Common myeloid progenitor, CD34-positive (primary cell): ENCODE measurements at regions not wholly inside any gene's neighbourhood (a gene's known extent, or its start where the extent isn't known, plus 50 kb on each side); places are given as distances from the start of the nearest gene placed in this dataset.

Experiments used
- CTCF ChIA-PET: fragments of 350-600 bp; sonication (Branson Sonifier 250); formaldehyde crosslinking; loops from one replicate; lab custom pipeline; 2021; ENCODE audit warnings: antibody characterized with exemption; lab: Charles Lee
- POLR2A ChIA-PET: fragments of 350-600 bp; sonication (Branson Sonifier 250); formaldehyde crosslinking; loops from one replicate; lab custom pipeline; 2021; ENCODE audit warnings: antibody characterized with exemption; lab: Charles Lee
- DNase-seq, 3 donors: peaks; one replicate each; pipeline versions ENCODE4 v3.0.0 to v3.0.0-alpha.2; 2013
- H3K27ac ChIP-seq, 2 experiments: 1 replicate in 1 of 2; 2 replicates in 1 of 2; pipeline ENCODE4 v1.7.0; 2013; ENCODE audit warnings: inconsistent platforms in 2 of 2, low read length in 2 of 2, mild to moderate bottlenecking in 2 of 2, low read depth in 1 of 2, moderate library complexity in 1 of 2; ENCODE audit not compliant: severe bottlenecking in 2 of 2, insufficient read depth in 1 of 2, poor library complexity in 1 of 2
- H3K27me3 ChIP-seq, 5 experiments: replicated peaks in 2 of 5; 1 replicate in 3 of 5; 2 replicates in 2 of 5; pipeline versions ENCODE4 v1.6.1 to v1.7.0; 2013; ENCODE audit warnings: low read length in 4 of 5, mild to moderate bottlenecking in 2 of 5, moderate library complexity in 2 of 5, inconsistent platforms in 1 of 5; ENCODE audit not compliant: insufficient read depth in 5 of 5, control insufficient read depth in 4 of 5
- H3K36me3 ChIP-seq, 4 experiments: 1 replicate in 2 of 4; 2 replicates in 2 of 4; pipeline versions ENCODE4 v1.6.1 to v1.7.0; 2013; ENCODE audit warnings: low read length in 3 of 4, control low read depth in 1 of 4, mild to moderate bottlenecking in 1 of 4; ENCODE audit not compliant: control insufficient read depth in 4 of 4, insufficient read depth in 4 of 4
- H3K4me1 ChIP-seq, 4 experiments: 1 replicate in 3 of 4; 2 replicates in 1 of 4; pipeline versions ENCODE4 v1.6.1 to v1.7.1; 2013; ENCODE audit warnings: low read length in 3 of 4, mild to moderate bottlenecking in 3 of 4, control low read depth in 1 of 4, inconsistent platforms in 1 of 4, moderate library complexity in 1 of 4; ENCODE audit not compliant: control insufficient read depth in 4 of 4, insufficient read depth in 4 of 4; ENCODE audit errors: control extremely low read depth in 1 of 4
- H3K4me3 ChIP-seq, 7 experiments: 1 replicate in 4 of 7; 2 replicates in 3 of 7; pipeline versions ENCODE4 v1.5.1 to v1.7.0; 2013; ENCODE audit warnings: mild to moderate bottlenecking in 7 of 7, low read length in 6 of 7, moderate library complexity in 6 of 7, inconsistent platforms in 2 of 7, low read depth in 2 of 7, control low read depth in 1 of 7; ENCODE audit not compliant: insufficient read depth in 4 of 7, control insufficient read depth in 1 of 7; ENCODE audit errors: extremely low read depth in 1 of 7
- H3K9me3 ChIP-seq, 5 experiments: 1 replicate in 4 of 5; 2 replicates in 1 of 5; pipeline versions ENCODE4 v1.6.1 to v1.7.1; 2013; ENCODE audit warnings: low read length in 4 of 5, mild to moderate bottlenecking in 2 of 5, inconsistent platforms in 1 of 5, low read depth in 1 of 5, moderate library complexity in 1 of 5; ENCODE audit not compliant: control insufficient read depth in 4 of 5, insufficient read depth in 2 of 5; ENCODE audit errors: control extremely low read depth in 1 of 5
- WGBS: methylation state at CpG from one replicate; pipeline ENCODE4 v1.1.5; 2013; ENCODE audit not compliant: insufficient coverage; 5-methylcytosine and 5-hydroxymethylcytosine counted together

- H3K36me3 ChIP-seq = no peaks in the 10 kb centered on the region
- no peaks in the 10 kb centered on the region for H3K4me1 ChIP-seq
- peaks cover 0 to 2% (median 0%) of the 10 kb centered on the region in 5 experiments for H3K27me3 ChIP-seq
- ChIA-PET POLR2A (no interaction called here), CTCF (no interaction called here)
- H3K9me3 ChIP-seq = peaks cover 0 to 2% (median 0%) of the 10 kb centered on the region in 5 experiments
- no peak overlapping the region for H3K4me3 ChIP-seq
- no peak for DNase-seq
- H3K27ac ChIP-seq = no peak overlapping the region
- 100% methylated on average over 2 of the region's 3 CpGs for WGBS
Measured at GRCh38 chr14:49221316-49221715, 364.9 kb downstream of the RPS29 start.

- CTCF ChIA-PET = no interaction called here
- POLR2A ChIA-PET = no interaction called here
Measured at GRCh38 chr14:49220492-49220891, 365.7 kb downstream of the RPS29 start.

GRCh38 chr14:49218436-49219092, 367.6 kb downstream of the RPS29 start:
- H3K27me3 ChIP-seq = peaks cover 0 to 2% (median 0%) of the 10 kb centered on the region in 5 experiments
- H3K36me3 ChIP-seq = no peaks in the 10 kb centered on the region
- H3K27ac ChIP-seq = no peak overlapping the region
- H3K4me3 ChIP-seq = no peak overlapping the region
- no peak for DNase-seq
- ChIA-PET CTCF (no interaction called here), POLR2A (no interaction called here)
- WGBS = 100% methylated on average over 2 of the region's 5 CpGs
- H3K4me1 ChIP-seq = no peaks in the 10 kb centered on the region
- peaks cover 0 to 3% (median 0%) of the 10 kb centered on the region in 5 experiments for H3K9me3 ChIP-seq

More at GRCh38 chr14:49220492-49220891, 365.7 kb downstream of the RPS29 start:
- H3K4me3 ChIP-seq = no peak overlapping the region
- H3K27ac ChIP-seq = no peak overlapping the region
- H3K9me3 ChIP-seq = peaks cover 0 to 3% (median 0%) of the 10 kb centered on the region in 5 experiments
- H3K27me3 ChIP-seq = peaks cover 0 to 2% (median 0%) of the 10 kb centered on the region in 5 experiments
- 94% methylated on average over 2 of the region's 3 CpGs for WGBS
- DNase-seq = no peak
- H3K4me1 ChIP-seq = no peaks in the 10 kb centered on the region
- no peaks in the 10 kb centered on the region for H3K36me3 ChIP-seq

DNA sequence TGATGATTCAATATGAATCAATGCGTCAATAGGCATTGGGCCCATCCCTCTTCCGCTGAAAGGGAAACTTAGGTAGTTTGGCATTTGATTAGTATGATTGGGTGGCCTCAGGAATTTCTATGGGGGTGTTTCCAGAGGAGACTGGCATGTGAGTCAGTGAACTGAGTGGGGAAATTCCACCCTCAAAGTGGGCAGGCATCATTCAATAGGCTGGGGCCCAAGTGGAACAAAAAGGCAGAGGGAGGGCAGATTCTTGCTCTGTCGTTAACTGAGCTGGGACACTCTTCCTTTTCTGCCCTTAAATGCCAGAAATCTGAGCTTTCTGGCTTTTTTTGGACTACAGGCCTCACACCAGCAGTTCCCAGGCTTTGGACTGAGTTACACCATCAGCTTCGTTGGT, 373.5 kb downstream of the RPS29 start:
- no peaks in the 10 kb centered on the region for H3K36me3 ChIP-seq
- peaks cover 0 to 2% (median 0%) of the 10 kb centered on the region in 5 experiments for H3K27me3 ChIP-seq
- no peak overlapping the region for H3K4me3 ChIP-seq
- no peak overlapping the region for H3K27ac ChIP-seq
- 90% methylated on average over 2 of the region's 4 CpGs for WGBS
- peaks cover 0 to 2% (median 0%) of the 10 kb centered on the region in 5 experiments for H3K9me3 ChIP-seq
- ChIA-PET POLR2A (no interaction called here), CTCF (no interaction called here)
- DNase-seq = no peak
- H3K4me1 ChIP-seq = no peaks in the 10 kb centered on the region

DNA sequence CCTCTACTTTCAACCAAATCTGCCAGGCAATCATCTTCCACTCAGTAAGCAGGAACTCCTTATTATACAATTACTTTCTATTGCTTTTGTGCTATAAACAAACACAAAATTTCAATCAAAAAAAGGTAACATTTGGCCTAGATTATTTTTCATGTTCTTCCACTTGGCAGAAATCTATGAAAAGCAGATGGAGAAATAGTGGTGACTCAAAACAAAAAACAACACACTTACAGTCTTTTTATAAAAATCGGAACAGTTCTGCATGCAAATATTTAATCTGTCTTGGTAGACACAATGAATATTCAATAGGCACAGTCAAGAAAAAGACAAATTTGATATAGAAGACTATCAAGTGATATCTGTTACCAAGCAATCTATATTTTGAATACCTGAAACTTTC, 376.8 kb downstream of the RPS29 start:
- CTCF ChIA-PET = interaction anchor here (0.7 kb wide), 1 partner anchor 11 kb away, joined by 3 read pairs; no protein-coding TSS in a partner anchor
- WGBS = no CpG with 5 or more reads among the region's 1 CpG

DNA sequence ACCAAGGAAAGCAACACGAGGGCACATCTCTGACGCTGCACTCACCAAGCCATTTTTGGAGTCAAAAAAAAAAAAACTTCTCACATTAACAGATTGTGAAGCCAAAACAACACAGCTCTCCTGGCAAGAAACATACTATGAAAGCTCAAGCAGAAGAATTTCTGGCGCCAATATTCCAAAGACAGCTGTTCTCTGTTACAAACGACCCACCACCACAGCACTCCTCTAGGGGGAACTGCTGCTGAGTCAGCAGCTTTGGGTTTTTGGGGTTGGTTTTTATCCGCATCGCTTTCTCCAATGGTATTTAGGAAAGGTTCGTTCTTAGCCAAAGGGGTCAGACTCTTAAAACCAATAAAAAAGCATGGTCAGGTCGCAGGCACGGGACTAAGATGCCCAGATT, 379.4 kb downstream of the RPS29 start:
- Histone ChIP-seq H3K36me3 (no peaks in the 10 kb centered on the region), H3K4me3 (no peak overlapping the region), H3K27ac (no peak overlapping the region), H3K9me3 (no peaks in the 10 kb centered on the region), H3K27me3 (peaks cover 0 to 2% (median 0%) of the 10 kb centered on the region in 5 experiments), H3K4me1 (no peaks in the 10 kb centered on the region)
- no peak for DNase-seq
- CTCF ChIA-PET = no interaction called here
- 88% methylated on average over 3 of the region's 9 CpGs for WGBS
- POLR2A ChIA-PET = no interaction called here

More for the DNA sequence above, 376.8 kb downstream of the RPS29 start:
- H3K9me3 ChIP-seq = no peaks in the 10 kb centered on the region
- no peaks in the 10 kb centered on the region for H3K36me3 ChIP-seq
- POLR2A ChIA-PET = no interaction called here
- H3K4me3 ChIP-seq = no peak overlapping the region
- H3K27me3 ChIP-seq = peaks cover 0 to 2% (median 0%) of the 10 kb centered on the region in 5 experiments
- no peaks in the 10 kb centered on the region for H3K4me1 ChIP-seq
- no peak for DNase-seq
- H3K27ac ChIP-seq = no peak overlapping the region

DNA sequence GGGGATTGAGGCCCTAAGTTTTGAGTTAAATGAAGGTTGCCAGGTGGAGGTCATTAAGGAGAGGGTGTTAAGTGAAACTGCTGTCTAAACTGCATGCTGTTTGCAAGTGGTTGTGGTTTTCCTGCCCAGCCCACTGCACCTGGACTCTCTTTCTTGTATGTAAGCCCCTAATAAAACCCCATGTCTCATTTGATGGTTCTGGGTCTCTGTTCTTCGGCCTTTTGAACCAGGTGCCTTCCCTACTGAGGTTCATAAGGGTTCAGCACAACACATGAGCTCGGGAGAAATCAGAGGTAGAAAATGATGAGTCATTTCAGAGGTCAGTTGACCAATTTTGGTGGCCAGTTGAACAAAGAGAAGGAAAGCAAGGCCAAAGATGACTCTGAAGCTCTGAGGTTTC, 382.5 kb downstream of the RPS29 start:
- Histone ChIP-seq H3K36me3 (no peaks in the 10 kb centered on the region), H3K9me3 (no peaks in the 10 kb centered on the region), H3K27ac (no peak overlapping the region), H3K27me3 (peaks cover 0 to 2% (median 0%) of the 10 kb centered on the region in 5 experiments), H3K4me1 (no peaks in the 10 kb centered on the region), H3K4me3 (no peak overlapping the region)
- ChIA-PET CTCF (no interaction called here), POLR2A (no interaction called here)
- WGBS = 85% methylated on average over 2 of the region's 2 CpGs
- DNase-seq = no peak
